HG03060 (cell line): ENCODE measurements at regions not wholly inside any gene's neighbourhood (a gene's known extent, or its start where the extent isn't known, plus 50 kb on each side); places are given as distances from the start of the nearest gene placed in this dataset.
"Not testable (repeated sequence)": the region's sequence is repeated elsewhere in the genome, so short reads cannot be mapped to it uniquely, and the experiment has no call there.

Source experiments
- ATAC-seq: cut with Tn5 transposase; IDR thresholded peaks from one replicate; pipeline ENCODE4 v1.9.1; 2021; ENCODE audit warnings: low read depth, moderate number of reproducible peaks; ENCODE audit not compliant: unreplicated experiment

- no peak for ATAC-seq
Observed at GRCh38 chr12:24534622-24535021, 414.3 kb downstream of the BCAT1 start.

GRCh38 chr12:24533716-24534352 lies 415.1 kb downstream of the BCAT1 start:
- no peak for ATAC-seq

GRCh38 chr12:24530689-24531088 lies 418.2 kb downstream of the BCAT1 start:
- no peak for ATAC-seq

- no peak for ATAC-seq
Observed at GRCh38 chr12:24527102-24527501, 421.8 kb downstream of the BCAT1 start.

- no peak for ATAC-seq
Observed at GRCh38 chr12:24522736-24523135, 426.2 kb downstream of the BCAT1 start.

- ATAC-seq: no peak
Observed at GRCh38 chr12:24519759-24520158, 429.1 kb downstream of the BCAT1 start.

- no peak for ATAC-seq
Observed at GRCh38 chr12:24517000-24517399, 431.9 kb downstream of the BCAT1 start.

GRCh38 chr12:24510581-24511125 lies 438.2 kb downstream of the BCAT1 start:
- ATAC-seq: no peak

- ATAC-seq: no peak
Observed at GRCh38 chr12:24507827-24508226, 441.1 kb downstream of the BCAT1 start.

GRCh38 chr12:24505366-24506015 lies 443.4 kb downstream of the BCAT1 start:
- no peak for ATAC-seq

- not testable (repeated sequence) for ATAC-seq
Observed at GRCh38 chr12:24503477-24503876, 445.4 kb downstream of the BCAT1 start.

- no peak for ATAC-seq
Observed at GRCh38 chr12:24500831-24501230, 448.1 kb downstream of the BCAT1 start.

- ATAC-seq: no peak
Observed at GRCh38 chr12:24500421-24500820, 448.5 kb downstream of the BCAT1 start.

GRCh38 chr12:24499151-24500146 lies 449.5 kb downstream of the BCAT1 start:
- ATAC-seq: no peak

- no peak for ATAC-seq
Observed at GRCh38 chr12:24496755-24497154, 452.1 kb downstream of the BCAT1 start.

- no peak for ATAC-seq
Observed at GRCh38 chr12:24494401-24494800, 454.5 kb downstream of the BCAT1 start.

GRCh38 chr12:24491968-24492367 lies 456.9 kb downstream of the BCAT1 start:
- ATAC-seq: no peak

- no peak for ATAC-seq
Observed at GRCh38 chr12:24489939-24490338, 459.0 kb downstream of the BCAT1 start.

GRCh38 chr12:24488906-24489619 lies 459.8 kb downstream of the BCAT1 start:
- no peak for ATAC-seq

GRCh38 chr12:24488091-24488596 lies 460.8 kb downstream of the BCAT1 start:
- no peak for ATAC-seq
